MM.1S (cell line): ENCODE measurements at regions not wholly inside any gene's neighbourhood (a gene's known extent, or its start where the extent isn't known, plus 50 kb on each side); places are given as distances from the start of the nearest gene placed in this dataset.

Experiments used
- CTCF ChIP-seq: fragments of 300-600 bp; sonication (generic); IDR thresholded peaks from 2 replicates; pipeline ENCODE4 v1.5.1; 2016; ENCODE audit warnings: antibody characterized with exemption, low read length, mixed read lengths
- EZH2 ChIP-seq: fragments of 300-600 bp; sonication (generic); optimal IDR thresholded peaks from 2 replicates; pipeline ENCODE3; 2017; ENCODE audit warnings: low read depth, mild to moderate bottlenecking, antibody characterized with exemption, low read length, mixed read lengths
- EZH2phosphoT487 ChIP-seq: fragments of 300-600 bp; sonication (generic); IDR thresholded peaks from 2 replicates; pipeline ENCODE4 v1.6.1; 2018; ENCODE audit warnings: antibody characterized with exemption, low read length

- TF ChIP-seq CTCF (no peak), EZH2 (no peak), EZH2phosphoT487 (no peak)
Measured at GRCh38 chr3:180277041-180277440, 240.3 kb upstream of the PEX5L start.
